Central memory CD4-positive, alpha-beta T cell (primary cell): ENCODE measurements at regions not wholly inside any gene's neighbourhood (a gene's known extent, or its start where the extent isn't known, plus 50 kb on each side); places are given as distances from the start of the nearest gene placed in this dataset.

ENCODE experiments used
- DNase-seq: peaks from one replicate; pipeline ENCODE4 v3.0.0; 2022

DNA sequence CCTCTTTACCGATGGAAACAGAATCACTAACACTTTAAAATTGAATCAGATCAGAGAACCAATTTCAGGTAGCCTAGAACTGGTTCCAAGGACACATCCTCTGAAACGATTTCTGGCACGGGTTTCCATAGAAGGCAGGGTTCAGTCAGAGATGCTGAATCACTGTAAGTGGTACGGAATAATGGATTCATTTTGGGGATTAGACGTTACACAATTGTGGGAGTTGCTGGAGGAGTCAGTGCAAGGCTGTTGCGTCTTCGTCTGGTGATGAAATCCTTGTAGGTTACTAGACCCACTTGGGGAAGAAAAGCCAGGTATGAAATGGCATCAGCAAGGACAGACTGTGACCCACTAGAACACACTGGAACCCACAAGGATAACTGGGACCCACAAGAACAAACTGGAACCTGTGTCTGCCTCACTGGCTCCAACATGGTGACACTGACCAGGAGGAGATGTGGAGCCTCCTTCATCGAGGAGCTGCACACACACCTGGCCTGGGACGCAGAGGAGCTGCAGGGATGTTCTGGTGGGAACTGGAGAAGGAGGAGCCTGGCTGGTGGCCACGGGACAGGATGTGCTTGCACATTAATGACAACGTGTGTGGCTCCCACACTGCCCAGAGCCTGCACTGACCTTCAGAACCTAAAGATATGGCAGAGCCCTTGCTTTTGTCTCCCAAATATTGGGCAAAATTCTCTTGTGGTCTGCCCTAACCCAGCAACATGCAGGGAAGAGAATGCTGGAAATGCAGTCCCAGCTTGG lies 105.1 kb downstream of the TRAPPC11 start:
- DNase-seq: no peak

DNA sequence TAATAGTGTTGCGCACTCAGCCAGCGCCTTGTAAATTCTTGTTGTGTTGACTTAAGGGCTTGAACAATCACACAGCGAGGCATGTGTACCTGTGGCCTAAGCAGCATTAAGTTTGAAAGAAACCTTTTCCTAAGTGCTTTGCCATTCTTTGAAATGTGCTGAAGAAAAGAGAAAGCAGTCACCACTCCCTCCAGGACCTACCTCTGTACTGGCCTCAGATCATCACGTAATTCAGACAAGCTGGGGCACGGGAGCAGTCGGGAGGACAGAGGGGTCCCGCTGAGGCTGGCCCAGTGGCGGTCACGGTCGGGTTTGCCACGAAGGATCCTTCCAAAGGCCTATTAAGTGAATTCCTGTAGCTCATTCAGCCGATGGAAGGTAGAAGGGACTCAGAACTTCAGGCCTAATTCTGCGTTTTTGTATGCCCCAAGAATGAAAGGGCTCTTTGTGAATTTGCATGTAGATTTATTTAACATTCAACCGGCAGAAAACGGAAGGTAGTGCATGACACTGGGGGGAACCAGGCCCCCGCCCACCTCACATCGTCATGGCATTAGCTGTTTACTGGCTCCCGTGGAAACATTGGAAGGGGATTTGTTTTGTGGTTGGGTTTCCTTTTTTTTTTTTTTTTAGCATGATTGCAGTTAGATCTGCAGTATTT lies 106.3 kb downstream of the TRAPPC11 start:
- DNase-seq: no peak

DNA sequence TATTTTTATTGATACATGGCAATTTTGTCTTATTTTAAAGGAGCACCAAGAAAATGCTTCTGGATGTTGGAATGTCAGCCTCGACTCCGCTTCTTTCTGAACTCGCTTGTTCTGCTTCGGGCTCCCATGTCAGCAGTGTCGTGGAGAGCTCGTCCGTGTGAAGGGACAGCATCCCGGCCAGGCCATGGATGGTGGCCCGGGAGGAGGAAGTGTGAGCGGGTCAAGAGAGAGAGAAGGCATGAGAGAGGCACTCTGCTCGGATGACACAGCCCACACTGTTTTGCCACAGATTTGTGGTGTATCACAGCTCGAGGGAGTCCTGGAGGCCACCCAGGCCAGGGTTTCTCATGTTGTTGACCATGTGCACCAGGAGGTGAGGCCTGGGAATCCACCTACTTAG lies 107.0 kb downstream of the TRAPPC11 start:
- DNase-seq: no peak

DNA sequence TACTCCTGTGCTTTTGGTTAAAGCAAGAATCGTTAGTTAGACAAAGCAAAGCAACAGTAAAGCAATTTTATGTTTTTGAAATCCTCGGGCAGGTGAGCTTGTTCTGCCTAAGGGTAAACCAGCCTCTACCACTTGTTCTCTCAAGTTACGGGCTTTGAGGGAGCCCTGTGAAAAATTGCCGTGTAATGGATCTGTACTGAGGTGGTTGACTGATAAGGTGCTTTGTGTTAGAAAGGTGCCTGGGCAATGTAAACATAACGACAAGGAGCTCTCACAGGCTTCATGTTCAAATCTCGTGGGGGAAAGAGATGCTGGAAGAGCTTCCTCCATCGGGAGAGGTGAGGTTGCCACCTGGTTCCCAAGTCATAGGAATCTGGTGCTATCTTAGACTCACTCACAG lies 111.8 kb downstream of the TRAPPC11 start:
- DNase-seq: no peak

DNA sequence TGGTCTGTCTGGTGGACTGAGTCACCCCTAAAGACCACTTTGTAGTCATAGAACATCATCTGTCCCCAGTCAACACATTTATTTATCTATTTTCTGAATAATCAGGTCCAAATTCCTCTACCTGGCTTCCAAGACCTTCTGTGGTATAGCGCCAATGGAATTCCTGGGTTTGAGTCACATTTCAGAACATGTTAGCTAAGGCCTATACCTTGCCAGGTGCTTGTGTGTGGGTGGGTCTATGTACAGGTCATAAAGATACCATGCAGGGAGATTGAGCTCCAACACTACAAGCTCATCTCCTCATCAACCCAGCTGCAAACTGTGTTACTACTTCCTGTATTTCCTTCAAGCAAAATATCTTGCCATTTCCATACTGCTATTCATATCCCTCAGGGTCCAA lies 113.3 kb downstream of the TRAPPC11 start:
- DNase-seq: no peak

DNA sequence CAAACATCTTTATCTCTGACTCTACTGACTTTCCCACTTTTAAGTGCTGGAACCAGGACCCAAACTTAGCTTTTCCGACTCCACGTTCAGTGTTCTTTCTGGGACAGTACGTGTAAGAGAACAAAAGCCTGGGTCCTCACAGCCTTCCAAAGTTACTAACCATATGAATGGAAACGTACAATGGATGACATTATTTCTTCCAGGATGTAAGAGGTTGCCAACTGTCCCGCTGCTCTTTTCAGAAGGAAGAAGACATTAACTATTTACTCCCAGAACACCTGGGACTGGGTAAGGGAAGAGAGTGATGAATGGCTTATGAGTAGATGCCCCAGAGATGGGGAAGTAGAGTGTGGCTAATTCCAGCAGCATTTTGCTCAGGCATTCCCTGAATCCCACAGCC lies 114.7 kb downstream of the TRAPPC11 start:
- no peak for DNase-seq

DNA sequence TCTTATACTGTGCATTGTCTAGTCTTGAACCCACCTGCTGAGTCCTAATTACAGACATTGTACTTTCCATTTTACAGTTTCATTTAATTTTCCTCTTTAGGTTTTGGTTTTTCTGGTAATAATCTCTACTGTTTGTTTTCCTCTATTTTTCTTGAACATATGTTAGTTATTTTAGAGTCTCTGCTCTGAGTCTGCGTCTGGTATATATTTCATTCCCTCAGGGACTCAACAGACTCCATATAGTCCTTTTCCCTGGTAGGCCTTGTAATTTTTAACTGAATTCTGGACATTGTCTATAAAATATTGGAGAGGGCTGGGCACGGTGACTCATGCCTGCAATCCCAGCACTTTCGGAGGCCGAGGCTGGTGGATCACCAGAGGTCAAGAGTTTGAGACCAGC lies 121.8 kb upstream of the STOX2 start:
- DNase-seq: no peak

DNA sequence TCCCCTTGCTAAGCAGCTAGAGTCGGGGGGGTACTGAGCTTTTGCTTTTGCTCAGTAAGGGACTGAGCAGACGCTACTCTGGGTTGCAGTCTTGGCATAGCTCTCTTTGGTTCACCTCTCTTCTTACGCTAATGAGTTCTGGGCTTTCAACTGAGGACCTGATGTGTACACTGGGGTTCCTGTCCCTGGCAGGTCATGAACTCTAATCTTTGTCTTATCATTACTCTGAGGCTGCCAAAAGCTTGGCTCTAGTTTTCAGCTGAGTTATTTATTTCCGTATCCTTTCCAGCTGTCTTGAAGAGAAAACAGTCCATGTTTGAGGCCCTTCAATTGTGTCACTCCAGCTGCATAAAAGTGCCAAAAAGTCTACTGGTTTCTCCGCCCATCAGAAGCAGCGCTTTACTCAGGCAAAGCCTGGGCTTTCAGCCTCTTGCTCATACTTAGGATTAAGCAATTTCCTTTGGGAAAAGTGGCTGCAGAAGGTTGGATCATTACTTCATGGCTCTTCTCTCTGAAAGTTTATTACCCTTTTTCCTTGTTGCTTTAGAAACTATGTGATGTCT lies 121.0 kb upstream of the STOX2 start:
- no peak for DNase-seq

DNA sequence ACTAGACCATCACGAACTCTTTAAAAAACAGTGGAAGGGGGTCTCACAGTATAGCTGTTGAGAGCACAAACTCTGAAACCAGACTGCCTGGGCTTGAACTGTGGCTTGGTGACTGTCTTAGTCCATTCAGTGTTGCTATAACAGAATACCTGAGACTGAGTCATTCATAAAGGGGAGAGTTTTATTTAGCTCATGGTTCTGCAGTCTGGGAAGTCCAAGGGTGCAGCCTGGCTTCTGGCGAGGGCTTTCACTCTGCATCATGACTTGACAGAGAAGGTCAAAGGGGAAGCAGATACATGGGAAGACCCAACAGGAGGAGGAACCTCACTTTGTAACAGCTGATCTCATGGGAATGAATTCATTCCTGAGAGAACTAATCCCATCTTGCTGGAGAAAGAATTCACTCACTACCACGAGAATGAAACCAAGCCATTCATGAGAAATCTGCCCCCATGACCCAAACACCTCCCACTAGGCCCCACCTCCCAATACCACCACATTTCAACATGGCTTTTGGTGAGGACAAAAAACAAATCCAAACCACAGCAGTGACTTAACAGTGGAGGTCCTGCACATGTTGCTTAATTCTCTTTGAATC lies 116.7 kb upstream of the STOX2 start:
- DNase-seq: no peak

DNA sequence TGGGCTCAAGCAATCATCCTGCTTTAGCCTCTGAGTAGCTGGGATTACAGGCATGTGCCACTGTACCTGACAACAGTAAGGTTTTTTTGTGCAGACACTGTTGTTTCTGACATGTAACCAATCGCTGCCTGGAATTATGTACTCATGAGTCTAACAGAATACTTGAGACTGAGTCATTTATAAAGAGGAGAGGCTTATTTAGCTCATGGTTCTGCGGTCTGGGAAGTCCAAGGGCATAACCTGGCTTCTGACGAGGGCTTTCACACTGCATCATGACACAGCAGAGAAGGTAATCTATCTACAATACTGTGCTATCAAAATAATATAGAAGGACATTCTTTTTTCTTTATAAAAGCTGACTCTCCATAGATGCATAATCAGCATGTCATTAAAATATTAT lies 115.5 kb upstream of the STOX2 start:
- DNase-seq: no peak

DNA sequence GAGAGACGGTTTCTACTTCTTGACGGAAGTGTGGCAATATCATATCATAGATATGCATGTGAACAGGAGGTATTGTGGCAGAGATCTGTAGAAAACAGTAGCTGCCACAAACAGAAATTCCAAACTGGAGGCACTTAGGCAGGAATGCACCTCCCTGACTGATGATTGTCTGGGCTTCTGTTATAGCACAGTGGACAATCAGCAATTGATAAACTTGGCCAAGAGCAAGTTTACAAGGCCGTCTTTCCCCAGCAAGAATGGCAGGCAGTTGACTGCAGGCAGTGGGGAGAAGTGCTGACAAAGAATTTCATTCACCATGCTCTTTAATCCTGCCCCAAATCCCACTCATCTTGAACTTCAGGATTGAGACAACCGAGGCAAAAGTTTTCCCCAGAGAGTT lies 114.4 kb upstream of the STOX2 start:
- no peak for DNase-seq

DNA sequence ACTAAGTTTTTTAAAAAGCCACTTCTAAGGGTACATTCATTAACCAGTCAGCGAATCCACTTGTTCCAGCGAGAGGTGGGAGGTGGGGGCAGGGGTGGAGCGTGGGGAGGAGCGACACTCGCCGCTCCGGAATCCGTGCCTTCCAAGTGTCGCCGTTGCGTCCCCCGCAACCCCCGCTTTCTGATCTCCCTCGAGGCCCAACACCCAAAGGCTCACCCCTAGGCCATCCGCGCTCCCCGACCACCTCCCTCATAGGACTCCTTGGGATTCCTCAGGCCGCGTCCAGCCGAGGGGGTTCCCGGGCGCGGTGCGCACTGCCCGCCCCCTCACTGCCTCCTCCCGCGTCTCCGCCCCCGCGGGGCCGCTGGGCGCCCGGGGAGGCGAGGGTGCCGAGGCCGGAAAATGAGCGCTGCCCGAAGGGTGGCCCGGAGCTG lies 108.1 kb upstream of the STOX2 start:
- DNase-seq: no peak

DNA sequence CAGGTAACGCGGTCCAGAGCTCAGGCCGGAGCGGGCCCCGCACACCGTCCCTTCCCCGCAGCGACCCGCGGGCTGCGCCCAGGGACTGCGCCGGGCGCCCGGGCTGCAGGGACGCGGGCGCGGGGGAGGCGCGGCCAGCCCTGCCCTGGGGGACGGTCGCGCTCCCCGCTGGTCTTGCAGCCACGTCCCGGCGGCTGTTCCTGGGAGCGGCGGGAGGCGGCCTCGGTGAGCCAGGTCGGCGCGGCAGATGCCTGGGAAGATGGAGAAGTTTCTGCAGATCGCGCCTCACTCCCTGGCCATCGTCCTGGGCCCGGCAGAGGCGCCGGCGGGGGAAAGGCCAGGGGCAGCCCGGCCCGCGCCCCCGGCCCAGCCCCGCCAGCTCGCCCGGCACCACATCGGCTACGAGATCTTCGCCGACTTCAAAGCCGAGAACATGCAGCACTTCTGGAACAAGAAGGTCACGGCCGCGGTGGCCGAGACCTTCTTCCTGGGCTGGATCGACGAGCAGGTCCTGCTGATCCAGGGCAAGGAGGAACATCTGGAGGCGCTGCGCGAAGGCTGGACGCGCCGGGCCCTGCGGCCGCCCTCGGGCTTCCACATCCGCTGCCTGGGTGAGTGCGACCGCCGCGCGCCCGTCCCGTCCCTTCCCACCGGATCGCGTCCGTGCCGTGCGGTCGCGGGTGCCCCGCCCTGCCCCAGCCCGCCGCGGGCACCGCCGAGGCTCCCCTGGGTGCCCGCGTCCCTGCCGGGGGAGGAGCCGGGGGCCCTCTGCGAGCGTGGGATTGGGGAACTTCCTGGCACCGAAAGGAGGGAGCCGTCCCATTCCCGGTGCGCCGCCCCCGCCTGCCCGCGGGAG lies 107.4 kb upstream of the STOX2 start:
- no peak for DNase-seq

DNA sequence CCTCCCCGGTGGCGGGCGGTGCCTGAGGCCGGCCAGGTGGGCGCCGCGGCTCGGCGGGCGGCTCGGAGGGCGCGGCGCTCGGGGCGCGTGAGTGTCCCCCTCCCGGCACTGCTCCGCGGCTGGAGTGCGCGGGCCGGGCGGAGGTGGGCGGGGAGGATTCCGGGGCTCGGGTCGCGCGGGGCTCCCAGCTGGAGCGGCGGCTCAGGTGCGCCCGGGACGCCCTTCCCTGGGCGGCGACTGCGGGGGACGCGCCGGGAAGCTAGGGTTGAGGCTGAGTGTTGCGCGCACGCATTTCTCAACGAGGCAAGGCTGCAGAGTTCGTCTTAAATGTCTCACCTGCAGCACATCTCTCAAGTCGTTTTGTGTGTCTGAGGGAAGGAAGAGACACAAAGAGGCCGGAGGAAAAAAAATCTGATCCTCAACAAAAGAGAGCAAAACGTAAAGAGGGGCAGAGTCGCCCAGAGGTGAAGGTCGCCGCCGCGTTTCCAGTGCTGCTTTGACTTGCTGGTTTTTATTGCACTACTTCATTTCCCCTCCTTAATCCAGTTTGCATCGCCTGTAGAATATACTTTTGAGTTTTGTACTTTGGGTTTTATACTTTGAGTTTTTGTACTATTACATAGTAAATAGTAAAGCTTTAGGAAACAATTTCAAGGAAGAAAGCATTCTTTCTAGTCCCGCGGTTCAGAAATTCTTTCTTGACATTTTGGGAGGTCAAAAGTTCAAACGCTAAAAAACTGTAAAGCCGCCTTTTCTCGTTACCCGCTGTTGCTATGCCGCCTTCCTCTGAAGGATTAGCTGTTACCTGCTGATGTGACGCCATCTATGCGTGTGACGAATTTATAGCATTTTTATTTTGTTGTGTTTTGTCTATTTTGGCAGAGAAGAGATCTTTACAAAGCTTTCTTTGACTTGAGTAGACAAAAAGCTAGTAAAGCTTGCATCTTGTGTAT lies 106.5 kb upstream of the STOX2 start:
- no peak for DNase-seq

DNA sequence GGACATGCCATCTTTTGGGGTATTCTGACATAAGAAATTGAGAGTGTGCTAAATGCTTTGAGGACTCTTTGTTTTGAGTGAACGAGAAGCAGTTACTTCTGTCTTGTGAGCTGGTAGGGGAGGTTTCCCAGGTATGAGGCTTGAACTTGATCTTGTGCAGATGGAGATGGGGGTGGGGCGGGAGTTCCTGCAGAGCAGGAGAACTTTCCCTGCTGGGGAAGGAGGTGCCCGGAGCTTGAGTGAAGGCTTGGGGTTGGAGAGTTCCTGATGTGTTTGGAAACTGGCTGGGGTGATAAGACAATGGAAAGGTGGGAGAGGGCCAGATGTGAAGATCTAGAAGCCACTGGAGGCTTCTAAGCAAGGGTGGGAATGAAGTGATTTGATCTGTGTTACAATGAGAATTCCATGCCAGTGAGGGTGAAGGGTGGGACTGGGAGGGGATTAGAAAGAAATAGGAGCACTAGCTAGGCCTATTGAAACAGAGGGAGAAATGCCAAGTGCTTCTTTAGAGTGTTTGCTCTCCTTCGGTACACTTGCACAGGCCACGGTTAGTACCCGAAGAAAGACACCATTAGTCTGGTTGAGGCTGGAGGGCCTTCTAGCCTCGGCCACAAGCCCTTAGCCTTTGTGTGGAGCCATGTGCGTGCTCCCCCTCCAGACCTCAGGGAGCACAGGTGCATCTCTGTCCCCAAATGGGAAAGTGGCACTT lies 103.5 kb upstream of the STOX2 start:
- no peak for DNase-seq

DNA sequence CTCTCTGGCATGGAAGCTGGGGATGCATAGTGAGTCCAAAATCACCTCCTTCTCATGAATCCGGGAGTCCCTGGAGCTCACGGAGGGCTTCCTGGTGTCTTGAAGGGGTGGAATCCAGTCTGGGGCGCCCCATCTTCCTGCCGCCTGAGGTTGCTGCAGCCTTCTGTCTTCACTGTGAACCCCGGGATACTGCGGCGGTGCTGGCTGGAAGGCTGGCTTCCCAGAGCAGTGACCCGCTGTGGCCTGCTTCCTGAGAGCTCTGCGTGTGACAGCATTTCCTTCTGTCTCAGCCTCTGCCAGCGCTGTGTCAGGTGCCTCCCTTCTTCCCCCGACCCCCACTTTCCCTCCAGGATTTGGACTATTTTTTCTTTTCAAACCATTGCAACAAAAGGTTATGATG lies 98.8 kb upstream of the STOX2 start:
- DNase-seq: no peak

DNA sequence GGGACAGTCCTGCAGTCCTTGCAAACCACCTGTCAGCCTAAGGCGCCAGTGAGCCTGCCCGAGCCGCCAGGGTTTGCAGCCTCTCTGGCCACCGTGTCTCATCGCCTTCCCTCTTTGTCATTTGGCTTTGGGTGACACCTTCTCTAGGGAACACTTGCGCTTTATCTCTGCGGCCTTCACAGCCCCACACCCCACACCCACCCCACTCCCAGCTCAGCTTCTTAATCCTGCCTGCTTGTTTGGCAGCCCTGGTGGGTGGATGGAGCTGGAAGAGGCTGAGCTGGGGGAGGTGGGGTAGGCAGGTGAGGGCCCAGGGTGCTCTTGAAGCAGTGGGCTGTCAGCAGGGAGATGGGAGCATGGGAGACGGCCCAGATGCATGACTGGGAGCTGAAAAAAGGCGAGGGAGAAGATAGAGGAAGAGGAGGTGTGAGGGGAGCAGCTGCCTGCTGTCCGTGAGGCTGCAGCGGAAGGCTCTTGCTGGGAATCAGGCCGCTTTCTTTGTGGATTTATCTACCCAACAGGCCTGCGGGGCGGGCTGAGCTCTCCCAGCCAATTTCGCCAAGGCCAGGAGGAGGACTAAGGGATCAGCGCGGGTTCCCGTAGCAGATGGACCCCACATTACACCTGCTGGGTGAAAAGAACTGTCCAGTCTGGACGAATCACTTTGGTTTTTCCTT lies 97.5 kb upstream of the STOX2 start:
- no peak for DNase-seq

DNA sequence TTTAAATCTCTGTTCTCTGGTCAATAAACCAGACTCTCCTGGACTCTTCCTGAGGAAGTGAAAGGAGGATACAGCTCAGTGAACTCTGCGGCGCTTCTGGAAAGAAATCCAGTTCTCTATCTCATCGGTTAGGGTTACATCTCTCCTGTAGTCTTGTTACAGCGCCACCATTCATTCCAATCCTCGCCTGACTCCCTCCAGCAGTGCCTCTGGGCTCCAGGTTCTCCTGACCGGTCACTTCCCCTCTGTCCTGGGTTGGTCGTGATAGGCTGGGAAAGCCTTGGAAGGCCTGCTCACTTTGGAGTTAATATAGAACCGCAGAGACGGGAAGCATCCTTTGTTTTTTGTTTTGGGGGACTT lies 97.0 kb upstream of the STOX2 start:
- no peak for DNase-seq

DNA sequence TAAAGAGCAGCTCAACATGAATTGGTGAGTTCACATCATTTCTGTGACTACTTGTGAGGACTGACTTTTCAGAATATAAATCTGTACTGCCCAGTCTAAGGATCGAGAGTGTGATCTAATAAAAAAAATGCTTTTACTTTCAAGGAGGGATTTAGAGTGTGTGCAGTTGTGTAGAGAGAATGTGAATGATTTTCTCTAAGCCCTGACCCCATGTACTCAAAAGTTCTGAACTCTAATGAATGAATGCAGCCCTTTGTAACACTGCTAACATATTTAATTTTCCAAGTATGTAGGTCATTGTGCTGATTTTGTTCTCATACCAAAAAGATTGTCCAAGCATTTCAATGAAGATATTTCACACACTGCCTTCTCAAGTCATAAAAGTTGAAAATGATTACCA lies 92.5 kb upstream of the STOX2 start:
- DNase-seq: no peak

DNA sequence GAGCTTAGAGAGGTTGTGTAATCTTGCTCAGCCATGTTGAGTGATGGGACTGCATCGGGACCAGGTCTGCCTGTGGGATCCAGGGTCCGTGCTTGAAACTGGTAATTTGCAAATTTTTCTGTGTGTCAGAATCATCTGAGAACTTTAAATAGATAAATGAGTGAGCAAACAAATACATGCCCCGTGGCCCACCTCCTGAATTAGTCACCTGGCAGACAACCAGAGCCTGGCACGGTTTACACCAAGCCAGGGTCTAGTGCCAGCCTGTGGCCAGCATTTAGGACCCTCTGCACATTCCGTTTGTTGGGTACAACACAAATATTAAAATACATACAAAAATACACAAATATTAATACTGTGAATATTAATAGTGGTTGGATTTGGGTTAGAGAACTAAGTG lies 90.6 kb upstream of the STOX2 start:
- DNase-seq: no peak

DNA sequence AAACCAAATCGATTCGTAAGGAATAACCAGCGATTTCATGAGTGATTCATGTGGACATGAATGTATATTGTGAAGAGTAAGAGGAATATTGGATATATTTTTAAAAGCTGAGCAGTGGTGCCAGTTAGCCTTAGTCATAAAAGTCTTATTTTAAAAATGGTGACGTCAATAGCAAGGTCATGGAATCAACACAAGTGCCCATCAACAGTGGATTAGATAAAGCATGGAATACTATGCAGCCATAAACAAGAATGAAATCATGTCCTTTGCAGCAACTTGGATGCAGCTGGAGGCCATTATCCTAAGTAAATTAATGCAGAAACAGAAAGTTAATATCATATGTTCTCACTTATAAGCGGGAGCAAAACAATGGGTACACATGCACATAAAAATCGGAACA lies 89.0 kb upstream of the STOX2 start:
- no peak for DNase-seq
